Smooth muscle cell (in vitro differentiated cells): ENCODE measurements at regions not wholly inside any gene's neighbourhood (a gene's known extent, or its start where the extent isn't known, plus 50 kb on each side); places are given as distances from the start of the nearest gene placed in this dataset.

Experiments used
- DNase-seq: peaks from one replicate; lab custom pipeline; 2025; ENCODE audit not compliant: unreplicated experiment; lab: John Stamatoyannopoulos, UW
- H2AFZ ChIP-seq: fragments of 200-600 bp; sonication (generic); 2 replicates; pipeline ENCODE4 v1.6.0; 2016; ENCODE audit warnings: antibody characterized with exemption, low read depth, mild to moderate bottlenecking
- H3F3A ChIP-seq: fragments of 200-600 bp; sonication (generic); 2 replicates; pipeline ENCODE4 v1.6.0; 2017; ENCODE audit warnings: antibody characterized with exemption, low read depth
- H3K27ac ChIP-seq: fragments of 200-600 bp; sonication (generic); 2 replicates; pipeline ENCODE4 v1.5.1; 2016; ENCODE audit warnings: low read depth, mild to moderate bottlenecking
- H3K27me3 ChIP-seq: fragments of 200-600 bp; sonication (generic); 2 replicates; pipeline ENCODE4 v1.6.1; 2016; ENCODE audit warnings: low read depth, mild to moderate bottlenecking
- H3K36me3 ChIP-seq: fragments of 200-600 bp; sonication (generic); 2 replicates; pipeline ENCODE4 v1.5.1; 2016; ENCODE audit warnings: low read depth
- H3K4me1 ChIP-seq: fragments of 200-600 bp; sonication (generic); 2 replicates; pipeline ENCODE4 v1.5.1; 2016; ENCODE audit warnings: low read depth
- H3K4me2 ChIP-seq: fragments of 200-600 bp; sonication (generic); 2 replicates; pipeline ENCODE4 v1.6.0; 2016; ENCODE audit warnings: mild to moderate bottlenecking
- H3K4me3 ChIP-seq: fragments of 200-600 bp; sonication (generic); 2 replicates; pipeline ENCODE4 v1.5.1; 2016; ENCODE audit warnings: mild to moderate bottlenecking
- H3K79me2 ChIP-seq: fragments of 200-600 bp; sonication (generic); 2 replicates; pipeline ENCODE4 v1.6.0; 2016; ENCODE audit warnings: low read depth, mild to moderate bottlenecking
- H3K9ac ChIP-seq: fragments of 200-600 bp; sonication (generic); 2 replicates; pipeline ENCODE4 v1.6.0; 2016; ENCODE audit warnings: low read depth
- H3K9me3 ChIP-seq: fragments of 200-600 bp; sonication (generic); replicated peaks from 2 replicates; pipeline ENCODE4 v1.5.1; 2016; ENCODE audit warnings: low read depth
- H4K20me1 ChIP-seq: fragments of 200-600 bp; sonication (generic); 2 replicates; pipeline ENCODE4 v1.6.0; 2016; ENCODE audit warnings: low read depth
- WGBS: methylation state at CpG from one replicate; pipeline ENCODE4 v1.1.7; 2016; ENCODE audit warnings: low lambda C conversion rate; 5-methylcytosine and 5-hydroxymethylcytosine counted together
- TF ChIP-seq, protein P1 (sequence below): fragments of 200-600 bp; sonication (generic); IDR thresholded peaks from 2 replicates; pipeline ENCODE4 v1.5.1; 2017; ENCODE audit warnings: borderline replicate concordance, mild to moderate bottlenecking, antibody characterized with exemption; ENCODE audit not compliant: insufficient read depth, poor library complexity, severe bottlenecking

DNA sequence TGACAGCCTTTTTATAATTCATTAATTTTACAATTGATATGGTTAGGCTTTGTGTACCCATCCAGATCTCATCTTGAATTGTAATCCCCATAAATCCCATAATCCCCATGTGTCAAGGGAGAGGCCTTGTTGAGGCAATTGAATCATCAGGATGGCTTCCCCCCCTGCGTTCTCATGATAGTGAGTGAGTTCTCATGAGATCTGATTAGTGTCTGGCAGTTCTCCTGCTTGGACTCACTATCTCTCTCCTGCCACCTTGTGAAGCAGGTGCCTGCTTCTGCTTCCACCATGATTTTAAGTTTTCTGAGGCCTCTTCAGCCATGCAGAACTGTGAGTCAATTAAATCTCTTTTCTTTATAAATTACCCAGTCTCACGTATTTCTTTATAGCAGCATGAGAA lies 165.7 kb upstream of the GNAI1 start:
- Histone ChIP-seq H3K4me3 (no peak overlapping the region), H3K9ac (no peak overlapping the region), H3K79me2 (no peaks in the 10 kb centered on the region), H3K4me1 (no peaks in the 10 kb centered on the region), H2AFZ (no peak overlapping the region), H3K9me3 (no peaks in the 10 kb centered on the region), H4K20me1 (no peaks in the 10 kb centered on the region), H3F3A (no peaks in the 10 kb centered on the region), H3K4me2 (no peak overlapping the region), H3K36me3 (no peaks in the 10 kb centered on the region), H3K27ac (no peak overlapping the region), H3K27me3 (no peaks in the 10 kb centered on the region)
- DNase-seq: no peak
- TF ChIP-seq, protein P1, sequence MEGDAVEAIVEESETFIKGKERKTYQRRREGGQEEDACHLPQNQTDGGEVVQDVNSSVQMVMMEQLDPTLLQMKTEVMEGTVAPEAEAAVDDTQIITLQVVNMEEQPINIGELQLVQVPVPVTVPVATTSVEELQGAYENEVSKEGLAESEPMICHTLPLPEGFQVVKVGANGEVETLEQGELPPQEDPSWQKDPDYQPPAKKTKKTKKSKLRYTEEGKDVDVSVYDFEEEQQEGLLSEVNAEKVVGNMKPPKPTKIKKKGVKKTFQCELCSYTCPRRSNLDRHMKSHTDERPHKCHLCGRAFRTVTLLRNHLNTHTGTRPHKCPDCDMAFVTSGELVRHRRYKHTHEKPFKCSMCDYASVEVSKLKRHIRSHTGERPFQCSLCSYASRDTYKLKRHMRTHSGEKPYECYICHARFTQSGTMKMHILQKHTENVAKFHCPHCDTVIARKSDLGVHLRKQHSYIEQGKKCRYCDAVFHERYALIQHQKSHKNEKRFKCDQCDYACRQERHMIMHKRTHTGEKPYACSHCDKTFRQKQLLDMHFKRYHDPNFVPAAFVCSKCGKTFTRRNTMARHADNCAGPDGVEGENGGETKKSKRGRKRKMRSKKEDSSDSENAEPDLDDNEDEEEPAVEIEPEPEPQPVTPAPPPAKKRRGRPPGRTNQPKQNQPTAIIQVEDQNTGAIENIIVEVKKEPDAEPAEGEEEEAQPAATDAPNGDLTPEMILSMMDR: no peak
- 66% methylated on average over 2 of the region's 2 CpGs for WGBS

DNA sequence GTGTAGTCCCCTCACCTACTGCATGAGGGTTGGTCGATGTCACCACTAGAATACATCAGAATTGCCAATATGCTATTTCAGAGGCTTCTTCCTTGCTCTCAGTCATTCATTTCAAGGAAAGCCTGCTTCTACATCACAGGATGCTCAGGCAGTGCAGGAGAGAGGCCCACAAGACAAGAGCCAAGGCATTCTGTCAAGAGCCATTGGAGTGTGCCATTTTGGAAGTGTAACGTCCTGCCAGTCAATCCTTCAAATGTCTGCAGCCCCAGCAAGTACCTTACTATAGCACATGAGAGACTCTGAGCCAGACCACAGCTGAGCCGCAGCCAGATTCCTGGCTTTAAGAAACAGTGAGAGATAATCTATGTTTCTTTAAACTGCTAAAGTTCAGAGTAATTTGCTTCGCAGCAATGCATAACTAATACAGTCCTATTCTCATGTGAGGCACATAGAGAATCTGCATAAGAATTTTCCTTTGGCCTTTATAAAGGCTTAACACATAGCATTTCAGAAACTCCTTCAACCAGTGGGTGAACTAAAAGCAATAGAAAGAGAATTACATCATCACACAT lies 166.5 kb upstream of the GNAI1 start:
- TF ChIP-seq, protein P1: no peak
- no peaks in the 10 kb centered on the region for H3K9me3 ChIP-seq
- no peaks in the 10 kb centered on the region for H3K79me2 ChIP-seq
- no peaks in the 10 kb centered on the region for H3K27me3 ChIP-seq
- no peak overlapping the region for H3K27ac ChIP-seq
- H2AFZ ChIP-seq: no peak overlapping the region
- H3K36me3 ChIP-seq: no peaks in the 10 kb centered on the region
- H4K20me1 ChIP-seq: no peaks in the 10 kb centered on the region
- H3K4me1 ChIP-seq: no peaks in the 10 kb centered on the region
- H3K9ac ChIP-seq: no peak overlapping the region
- H3F3A ChIP-seq: no peaks in the 10 kb centered on the region
- peak overlapping the region; percentile 6 for H3K4me2 ChIP-seq
- DNase-seq: no peak
- 44% methylated on average over 4 of the region's 4 CpGs for WGBS
- no peak overlapping the region for H3K4me3 ChIP-seq

DNA sequence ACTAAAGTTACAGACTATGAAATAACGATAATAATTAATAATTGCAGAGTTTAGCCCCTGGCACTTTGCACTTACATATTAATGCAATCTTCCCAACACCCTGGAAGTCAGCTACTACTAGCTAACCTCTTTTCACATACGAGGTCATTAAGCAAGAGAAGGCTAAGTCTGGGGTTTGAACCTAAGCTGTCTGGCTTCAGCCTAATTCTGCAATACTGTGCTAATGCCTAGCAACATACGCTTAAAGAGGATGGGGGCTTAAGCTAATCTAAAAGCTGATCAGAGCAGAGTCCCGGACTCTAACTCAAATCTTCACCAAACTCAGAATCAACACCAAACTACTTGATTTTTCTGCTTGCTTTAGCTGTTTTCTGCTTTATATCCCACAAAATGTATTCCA lies 168.7 kb upstream of the GNAI1 start:
- no peaks in the 10 kb centered on the region for H3K79me2 ChIP-seq
- H3K36me3 ChIP-seq: no peaks in the 10 kb centered on the region
- no peak overlapping the region for H3K4me2 ChIP-seq
- TF ChIP-seq, protein P1: no peak
- no peaks in the 10 kb centered on the region for H3K9me3 ChIP-seq
- no peak overlapping the region for H3K9ac ChIP-seq
- H3K27me3 ChIP-seq: no peaks in the 10 kb centered on the region
- no peak overlapping the region for H2AFZ ChIP-seq
- H3K4me1 ChIP-seq: no peaks in the 10 kb centered on the region
- H3F3A ChIP-seq: no peaks in the 10 kb centered on the region
- DNase-seq: no peak
- no peaks in the 10 kb centered on the region for H4K20me1 ChIP-seq
- 63% methylated on average over 4 of the region's 4 CpGs for WGBS
- H3K4me3 ChIP-seq: no peak overlapping the region
- H3K27ac ChIP-seq: no peak overlapping the region

DNA sequence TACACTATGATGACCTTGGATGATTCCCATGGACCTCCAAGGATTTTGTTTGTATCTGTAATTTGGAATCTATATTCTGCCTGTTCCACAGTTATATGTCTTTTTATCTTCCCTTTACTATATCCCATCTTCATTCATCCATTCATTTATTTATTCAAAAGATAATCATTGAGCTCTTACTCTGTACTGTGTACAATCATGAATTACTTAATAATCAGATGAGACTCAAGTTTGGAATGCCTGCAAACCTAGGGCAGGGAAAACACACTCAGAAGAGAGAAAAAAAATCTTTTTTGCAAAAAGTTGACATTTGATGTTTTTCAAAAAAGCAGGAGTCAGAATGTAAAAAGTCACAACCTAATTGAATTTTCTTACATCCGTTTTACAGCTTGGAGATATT lies 170.2 kb upstream of the GNAI1 start:
- Histone ChIP-seq H4K20me1 (no peaks in the 10 kb centered on the region), H3K9ac (no peak overlapping the region), H3F3A (no peaks in the 10 kb centered on the region), H3K4me1 (no peaks in the 10 kb centered on the region), H3K4me3 (no peak overlapping the region), H3K27me3 (no peaks in the 10 kb centered on the region), H3K9me3 (no peaks in the 10 kb centered on the region), H2AFZ (no peak overlapping the region), H3K36me3 (no peaks in the 10 kb centered on the region), H3K4me2 (no peak overlapping the region), H3K27ac (no peak overlapping the region), H3K79me2 (no peaks in the 10 kb centered on the region)
- 84% methylated on average over 1 of the region's 1 CpG for WGBS
- DNase-seq: no peak
- TF ChIP-seq, protein P1: no peak
